HG03521 (cell line): ENCODE measurements at regions not wholly inside any gene's neighbourhood (a gene's known extent, or its start where the extent isn't known, plus 50 kb on each side); places are given as distances from the start of the nearest gene placed in this dataset.

Experiments used
- ATAC-seq: cut with Tn5 transposase; IDR thresholded peaks from one replicate; pipeline ENCODE4 v1.9.1; 2021; ENCODE audit warnings: mild to moderate bottlenecking, moderate library complexity; ENCODE audit not compliant: unreplicated experiment

GRCh38 chr10:31754803-31755624 lies 173.6 kb downstream of the ARHGAP12 start:
- ATAC-seq: no peak

- no peak for ATAC-seq
Measured at GRCh38 chr10:31753681-31754080, 174.9 kb downstream of the ARHGAP12 start.

GRCh38 chr10:31752170-31752569 lies 176.5 kb downstream of the ARHGAP12 start:
- no peak for ATAC-seq

GRCh38 chr10:31751738-31752080 lies 176.9 kb downstream of the ARHGAP12 start:
- ATAC-seq: no peak

- ATAC-seq: no peak
Measured at GRCh38 chr10:31751051-31751737, 177.4 kb downstream of the ARHGAP12 start.

GRCh38 chr10:31749981-31750840 lies 178.4 kb downstream of the ARHGAP12 start:
- ATAC-seq: no peak

GRCh38 chr10:31749301-31749700 lies 179.3 kb downstream of the ARHGAP12 start:
- ATAC-seq: no peak

- ATAC-seq: no peak
Measured at GRCh38 chr10:31745612-31746376, 182.8 kb downstream of the ARHGAP12 start.

GRCh38 chr10:31744025-31744424 lies 184.6 kb downstream of the ARHGAP12 start:
- no peak for ATAC-seq

- ATAC-seq: no peak
Measured at GRCh38 chr10:31742255-31742654, 186.4 kb downstream of the ARHGAP12 start.

GRCh38 chr10:31741473-31741872 lies 187.2 kb downstream of the ARHGAP12 start:
- ATAC-seq: no peak

GRCh38 chr10:31739711-31740110 lies 188.9 kb downstream of the ARHGAP12 start:
- no peak for ATAC-seq

- ATAC-seq: no peak
Measured at GRCh38 chr10:31739146-31739545, 189.5 kb downstream of the ARHGAP12 start.

- no peak for ATAC-seq
Measured at GRCh38 chr10:31731711-31732110, 196.9 kb downstream of the ARHGAP12 start.

GRCh38 chr10:31730776-31731175 lies 197.9 kb downstream of the ARHGAP12 start:
- ATAC-seq: no peak

GRCh38 chr10:31728698-31729224 lies 199.9 kb downstream of the ARHGAP12 start:
- no peak for ATAC-seq

- ATAC-seq: no peak
Measured at GRCh38 chr10:31725436-31725835, 203.2 kb downstream of the ARHGAP12 start.

- no peak for ATAC-seq
Measured at GRCh38 chr10:31724296-31724695, 204.3 kb downstream of the ARHGAP12 start.

- no peak for ATAC-seq
Measured at GRCh38 chr10:31723106-31723750, 205.4 kb downstream of the ARHGAP12 start.

- ATAC-seq: no peak
Measured at GRCh38 chr10:31721096-31721495, 207.5 kb downstream of the ARHGAP12 start.
